Smooth muscle cell (in vitro differentiated cells): ENCODE measurements at regions not wholly inside any gene's neighbourhood (a gene's known extent, or its start where the extent isn't known, plus 50 kb on each side); places are given as distances from the start of the nearest gene placed in this dataset.

Source experiments
- DNase-seq: peaks from one replicate; lab custom pipeline; 2025; ENCODE audit not compliant: unreplicated experiment; lab: John Stamatoyannopoulos, UW
- H2AFZ ChIP-seq: fragments of 200-600 bp; sonication (generic); 2 replicates; pipeline ENCODE4 v1.6.0; 2016; ENCODE audit warnings: antibody characterized with exemption, low read depth, mild to moderate bottlenecking
- H3F3A ChIP-seq: fragments of 200-600 bp; sonication (generic); 2 replicates; pipeline ENCODE4 v1.6.0; 2017; ENCODE audit warnings: antibody characterized with exemption, low read depth
- H3K27ac ChIP-seq: fragments of 200-600 bp; sonication (generic); 2 replicates; pipeline ENCODE4 v1.5.1; 2016; ENCODE audit warnings: low read depth, mild to moderate bottlenecking
- H3K27me3 ChIP-seq: fragments of 200-600 bp; sonication (generic); 2 replicates; pipeline ENCODE4 v1.6.1; 2016; ENCODE audit warnings: low read depth, mild to moderate bottlenecking
- H3K36me3 ChIP-seq: fragments of 200-600 bp; sonication (generic); 2 replicates; pipeline ENCODE4 v1.5.1; 2016; ENCODE audit warnings: low read depth
- H3K4me1 ChIP-seq: fragments of 200-600 bp; sonication (generic); 2 replicates; pipeline ENCODE4 v1.5.1; 2016; ENCODE audit warnings: low read depth
- H3K4me2 ChIP-seq: fragments of 200-600 bp; sonication (generic); 2 replicates; pipeline ENCODE4 v1.6.0; 2016; ENCODE audit warnings: mild to moderate bottlenecking
- H3K4me3 ChIP-seq: fragments of 200-600 bp; sonication (generic); 2 replicates; pipeline ENCODE4 v1.5.1; 2016; ENCODE audit warnings: mild to moderate bottlenecking
- H3K79me2 ChIP-seq: fragments of 200-600 bp; sonication (generic); 2 replicates; pipeline ENCODE4 v1.6.0; 2016; ENCODE audit warnings: low read depth, mild to moderate bottlenecking
- H3K9ac ChIP-seq: fragments of 200-600 bp; sonication (generic); 2 replicates; pipeline ENCODE4 v1.6.0; 2016; ENCODE audit warnings: low read depth
- H3K9me3 ChIP-seq: fragments of 200-600 bp; sonication (generic); replicated peaks from 2 replicates; pipeline ENCODE4 v1.5.1; 2016; ENCODE audit warnings: low read depth
- H4K20me1 ChIP-seq: fragments of 200-600 bp; sonication (generic); 2 replicates; pipeline ENCODE4 v1.6.0; 2016; ENCODE audit warnings: low read depth
- WGBS: methylation state at CpG from one replicate; pipeline ENCODE4 v1.1.7; 2016; ENCODE audit warnings: low lambda C conversion rate; 5-methylcytosine and 5-hydroxymethylcytosine counted together
- TF ChIP-seq, protein P1 (sequence below): fragments of 200-600 bp; sonication (generic); IDR thresholded peaks from 2 replicates; pipeline ENCODE4 v1.5.1; 2017; ENCODE audit warnings: borderline replicate concordance, mild to moderate bottlenecking, antibody characterized with exemption; ENCODE audit not compliant: insufficient read depth, poor library complexity, severe bottlenecking

DNA sequence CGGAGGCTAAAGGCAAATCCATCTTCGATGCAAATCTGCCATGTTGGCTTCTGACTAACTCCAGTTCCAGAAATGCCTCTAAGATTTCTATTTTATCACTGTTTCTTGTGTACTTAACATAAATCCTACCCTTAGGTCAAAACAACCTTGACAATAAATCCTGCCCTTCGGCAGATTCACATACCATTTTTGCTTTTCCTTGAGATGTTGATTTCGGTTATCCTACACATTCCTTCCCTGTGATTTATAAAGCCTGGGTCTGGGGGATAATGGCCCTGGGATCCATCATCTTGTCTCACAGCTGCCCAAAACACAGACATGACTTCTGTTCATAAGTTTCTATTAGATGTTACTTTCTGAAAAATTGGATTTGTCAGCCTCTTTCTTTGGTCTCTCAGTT is 231.7 kb upstream of the CARD18 start:
- DNase-seq: no peak
- Histone ChIP-seq H4K20me1 (no peaks in the 10 kb centered on the region), H3K9me3 (no peaks in the 10 kb centered on the region), H3K4me2 (no peak overlapping the region), H3K4me3 (no peak overlapping the region), H2AFZ (peak overlapping the region; percentile 23), H3K79me2 (no peaks in the 10 kb centered on the region), H3K9ac (no peak overlapping the region), H3K36me3 (no peaks in the 10 kb centered on the region), H3K27ac (no peak overlapping the region), H3K4me1 (no peaks in the 10 kb centered on the region), H3K27me3 (no peaks in the 10 kb centered on the region), H3F3A (no peaks in the 10 kb centered on the region)
- WGBS: 38% methylated on average over 4 of the region's 4 CpGs
- TF ChIP-seq, protein P1, sequence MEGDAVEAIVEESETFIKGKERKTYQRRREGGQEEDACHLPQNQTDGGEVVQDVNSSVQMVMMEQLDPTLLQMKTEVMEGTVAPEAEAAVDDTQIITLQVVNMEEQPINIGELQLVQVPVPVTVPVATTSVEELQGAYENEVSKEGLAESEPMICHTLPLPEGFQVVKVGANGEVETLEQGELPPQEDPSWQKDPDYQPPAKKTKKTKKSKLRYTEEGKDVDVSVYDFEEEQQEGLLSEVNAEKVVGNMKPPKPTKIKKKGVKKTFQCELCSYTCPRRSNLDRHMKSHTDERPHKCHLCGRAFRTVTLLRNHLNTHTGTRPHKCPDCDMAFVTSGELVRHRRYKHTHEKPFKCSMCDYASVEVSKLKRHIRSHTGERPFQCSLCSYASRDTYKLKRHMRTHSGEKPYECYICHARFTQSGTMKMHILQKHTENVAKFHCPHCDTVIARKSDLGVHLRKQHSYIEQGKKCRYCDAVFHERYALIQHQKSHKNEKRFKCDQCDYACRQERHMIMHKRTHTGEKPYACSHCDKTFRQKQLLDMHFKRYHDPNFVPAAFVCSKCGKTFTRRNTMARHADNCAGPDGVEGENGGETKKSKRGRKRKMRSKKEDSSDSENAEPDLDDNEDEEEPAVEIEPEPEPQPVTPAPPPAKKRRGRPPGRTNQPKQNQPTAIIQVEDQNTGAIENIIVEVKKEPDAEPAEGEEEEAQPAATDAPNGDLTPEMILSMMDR: no peak

DNA sequence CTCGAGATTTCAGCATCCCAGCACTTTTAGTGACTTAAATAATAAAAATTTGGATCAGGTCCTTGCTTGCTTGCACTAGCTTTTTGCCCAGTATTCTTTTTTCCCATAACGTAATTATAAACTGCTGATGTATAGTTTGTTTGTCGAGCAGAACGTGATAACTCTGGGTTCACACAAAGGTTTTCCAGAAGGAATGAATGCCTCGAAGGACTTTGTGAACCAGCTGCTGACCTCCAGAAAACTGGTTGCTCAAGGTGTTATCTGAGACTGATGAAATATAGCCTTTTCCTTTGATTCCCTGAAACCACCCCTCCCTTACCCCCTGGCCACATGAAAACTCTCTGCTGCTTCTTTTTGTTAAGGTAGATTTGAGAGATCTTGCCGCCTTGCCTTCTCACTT is 229.1 kb upstream of the CARD18 start:
- no peaks in the 10 kb centered on the region for H3K9me3 ChIP-seq
- H4K20me1 ChIP-seq: no peaks in the 10 kb centered on the region
- H3K4me2 ChIP-seq: no peak overlapping the region
- WGBS: 67% methylated on average over 6 of the region's 6 CpGs
- DNase-seq: no peak
- TF ChIP-seq, protein P1: no peak
- H3K9ac ChIP-seq: no peak overlapping the region
- H2AFZ ChIP-seq: no peak overlapping the region
- no peaks in the 10 kb centered on the region for H3K36me3 ChIP-seq
- no peaks in the 10 kb centered on the region for H3K4me1 ChIP-seq
- H3F3A ChIP-seq: no peaks in the 10 kb centered on the region
- H3K4me3 ChIP-seq: no peak overlapping the region
- H3K27me3 ChIP-seq: no peaks in the 10 kb centered on the region
- no peaks in the 10 kb centered on the region for H3K79me2 ChIP-seq
- H3K27ac ChIP-seq: no peak overlapping the region

DNA sequence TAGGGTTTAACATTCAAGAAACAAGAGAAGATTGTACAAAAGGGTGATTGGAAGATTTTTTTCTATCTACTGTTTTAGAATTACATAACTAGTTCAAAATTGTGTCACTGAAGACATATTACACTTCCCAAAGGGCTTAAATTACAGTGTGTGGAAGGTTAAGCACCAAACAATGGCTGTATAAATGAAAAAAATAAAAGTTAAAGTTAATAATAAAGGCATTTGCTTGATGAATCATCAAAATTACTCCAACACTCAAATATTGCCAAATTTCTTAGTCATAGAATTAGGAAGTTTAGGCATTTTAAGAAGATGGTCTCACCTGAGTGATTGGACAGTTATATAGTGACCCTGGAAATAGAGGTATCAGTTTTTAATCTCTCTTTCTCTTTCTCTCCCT is 227.6 kb upstream of the CARD18 start:
- Histone ChIP-seq H4K20me1 (no peaks in the 10 kb centered on the region), H2AFZ (no peak overlapping the region), H3K4me1 (no peaks in the 10 kb centered on the region), H3K9me3 (no peaks in the 10 kb centered on the region), H3K79me2 (no peaks in the 10 kb centered on the region), H3K27me3 (no peaks in the 10 kb centered on the region), H3K36me3 (no peaks in the 10 kb centered on the region), H3K27ac (no peak overlapping the region), H3K4me2 (no peak overlapping the region), H3K4me3 (no peak overlapping the region), H3K9ac (no peak overlapping the region), H3F3A (no peaks in the 10 kb centered on the region)
- TF ChIP-seq, protein P1: no peak
- DNase-seq: no peak

DNA sequence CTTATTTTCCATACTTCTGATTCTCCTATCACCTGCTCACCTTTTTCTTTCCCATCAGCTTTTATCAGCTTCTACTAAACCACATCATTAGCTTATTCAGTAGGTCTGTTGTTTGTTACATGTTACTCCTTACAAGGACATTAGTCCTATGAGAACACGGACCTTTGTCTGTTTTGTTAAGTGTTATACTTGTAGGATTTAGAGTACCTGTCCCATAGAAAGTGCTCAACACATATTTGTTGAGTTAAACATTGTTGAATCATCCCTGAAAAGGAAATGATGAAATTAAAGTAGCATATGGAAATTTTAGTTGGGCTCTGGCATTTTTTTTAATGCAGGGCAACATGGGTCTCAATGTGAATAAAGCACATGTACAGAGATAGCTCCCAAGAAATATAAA is 222.1 kb upstream of the CARD18 start:
- no peaks in the 10 kb centered on the region for H3K4me1 ChIP-seq
- H3K9ac ChIP-seq: no peak overlapping the region
- peaks cover 4% of the 10 kb centered on the region for H3K27me3 ChIP-seq
- no peak overlapping the region for H2AFZ ChIP-seq
- H3K79me2 ChIP-seq: no peaks in the 10 kb centered on the region
- no peak overlapping the region for H3K4me3 ChIP-seq
- TF ChIP-seq, protein P1: no peak
- H3F3A ChIP-seq: no peaks in the 10 kb centered on the region
- no peaks in the 10 kb centered on the region for H3K36me3 ChIP-seq
- H3K27ac ChIP-seq: no peak overlapping the region
- DNase-seq: no peak
- H3K9me3 ChIP-seq: no peaks in the 10 kb centered on the region
- H4K20me1 ChIP-seq: no peaks in the 10 kb centered on the region
- WGBS: 78% methylated on average over 1 of the region's 1 CpG
- H3K4me2 ChIP-seq: no peak overlapping the region
